NT2/D1 (cell line): ENCODE measurements at regions not wholly inside any gene's neighbourhood (a gene's known extent, or its start where the extent isn't known, plus 50 kb on each side); places are given as distances from the start of the nearest gene placed in this dataset.

Experiments used
- SUZ12 ChIP-seq: IDR thresholded peaks from 2 replicates; pipeline ENCODE4 v1.6.1; 2011; ENCODE audit not compliant: insufficient read length, insufficient read depth; ENCODE audit errors: extremely low read depth
- YY1 ChIP-seq: IDR thresholded peaks from 2 replicates; pipeline ENCODE4 v1.6.1; 2011; ENCODE audit not compliant: insufficient read length, insufficient read depth
- ZNF274 ChIP-seq: IDR thresholded peaks from 2 replicates; pipeline ENCODE4 v1.6.1; 2011; ENCODE audit warnings: mild to moderate bottlenecking, low read depth, low read length

- TF ChIP-seq ZNF274 (no peak), SUZ12 (no peak), YY1 (no peak)
Observed at GRCh38 chrX:69307029-69307428, 141.8 kb upstream of the PJA1 start.
